Chondrocyte (in vitro differentiated cells): ENCODE measurements at regions not wholly inside any gene's neighbourhood (a gene's known extent, or its start where the extent isn't known, plus 50 kb on each side); places are given as distances from the start of the nearest gene placed in this dataset.

Source experiments
- DNase-seq: peaks from one replicate; pipeline ENCODE4 v3.0.0; 2021; ENCODE audit warnings: mixed read lengths, low spot score
- H3K27ac Mint-ChIP-seq: one replicate; pipeline ENCODE4 v1.8.0; 2021; ENCODE audit warnings: mild to moderate bottlenecking, moderate library complexity, mixed read lengths; ENCODE audit not compliant: unreplicated experiment
- H3K27me3 Mint-ChIP-seq: 2 replicates; pipeline ENCODE4 v1.8.0; 2021; ENCODE audit warnings: low read depth, mixed read lengths
- H3K36me3 Mint-ChIP-seq: 2 replicates; pipeline ENCODE4 v1.8.0; 2021; ENCODE audit warnings: low read depth, mixed read lengths
- H3K4me1 Mint-ChIP-seq: 2 replicates; pipeline ENCODE4 v1.8.0; 2021; ENCODE audit warnings: low read depth, mild to moderate bottlenecking, mixed read lengths
- H3K4me3 Mint-ChIP-seq: one replicate; pipeline ENCODE4 v1.8.0; 2021; ENCODE audit warnings: mild to moderate bottlenecking, moderate library complexity, mixed read lengths; ENCODE audit not compliant: unreplicated experiment
- H3K9me3 Mint-ChIP-seq: 2 replicates; pipeline ENCODE4 v1.8.0; 2021; ENCODE audit warnings: low read depth, mixed read lengths
- TF ChIP-seq, protein P1 (sequence below): fragments of 200-600 bp; sonication (generic); IDR thresholded peaks from 2 replicates; pipeline ENCODE4 v1.5.0; 2021; ENCODE audit warnings: antibody characterized with exemption, mild to moderate bottlenecking, moderate library complexity

DNA sequence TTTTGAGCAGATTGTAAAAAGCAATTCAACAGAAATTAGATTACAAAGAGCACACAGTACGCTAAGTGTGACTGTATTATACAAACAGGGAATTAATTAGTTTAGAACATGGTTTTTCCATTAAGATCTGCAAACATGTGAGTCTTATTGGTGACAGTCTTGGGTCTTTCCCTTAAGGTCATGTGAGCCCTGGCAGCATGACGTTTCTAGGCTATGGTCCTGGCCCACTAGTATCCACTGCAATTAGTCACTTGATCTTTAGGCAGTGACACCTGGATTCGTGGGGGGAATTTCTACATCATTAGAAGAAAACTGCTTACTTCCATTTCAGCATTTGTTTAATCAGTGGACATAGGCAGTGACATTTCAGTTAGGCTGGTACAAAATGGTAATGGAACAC, 360.2 kb upstream of the NR2F2 start:
- peaks cover 9% of the 10 kb centered on the region for H3K4me1 Mint-ChIP-seq
- DNase-seq, result no peak
- H3K4me3 Mint-ChIP-seq, result no peak overlapping the region
- no peaks in the 10 kb centered on the region for H3K27me3 Mint-ChIP-seq
- no peaks in the 10 kb centered on the region for H3K36me3 Mint-ChIP-seq
- H3K9me3 Mint-ChIP-seq, result peaks cover 5% of the 10 kb centered on the region
- H3K27ac Mint-ChIP-seq, result no peak overlapping the region
- TF ChIP-seq, protein P1, sequence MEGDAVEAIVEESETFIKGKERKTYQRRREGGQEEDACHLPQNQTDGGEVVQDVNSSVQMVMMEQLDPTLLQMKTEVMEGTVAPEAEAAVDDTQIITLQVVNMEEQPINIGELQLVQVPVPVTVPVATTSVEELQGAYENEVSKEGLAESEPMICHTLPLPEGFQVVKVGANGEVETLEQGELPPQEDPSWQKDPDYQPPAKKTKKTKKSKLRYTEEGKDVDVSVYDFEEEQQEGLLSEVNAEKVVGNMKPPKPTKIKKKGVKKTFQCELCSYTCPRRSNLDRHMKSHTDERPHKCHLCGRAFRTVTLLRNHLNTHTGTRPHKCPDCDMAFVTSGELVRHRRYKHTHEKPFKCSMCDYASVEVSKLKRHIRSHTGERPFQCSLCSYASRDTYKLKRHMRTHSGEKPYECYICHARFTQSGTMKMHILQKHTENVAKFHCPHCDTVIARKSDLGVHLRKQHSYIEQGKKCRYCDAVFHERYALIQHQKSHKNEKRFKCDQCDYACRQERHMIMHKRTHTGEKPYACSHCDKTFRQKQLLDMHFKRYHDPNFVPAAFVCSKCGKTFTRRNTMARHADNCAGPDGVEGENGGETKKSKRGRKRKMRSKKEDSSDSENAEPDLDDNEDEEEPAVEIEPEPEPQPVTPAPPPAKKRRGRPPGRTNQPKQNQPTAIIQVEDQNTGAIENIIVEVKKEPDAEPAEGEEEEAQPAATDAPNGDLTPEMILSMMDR, result no peak

DNA sequence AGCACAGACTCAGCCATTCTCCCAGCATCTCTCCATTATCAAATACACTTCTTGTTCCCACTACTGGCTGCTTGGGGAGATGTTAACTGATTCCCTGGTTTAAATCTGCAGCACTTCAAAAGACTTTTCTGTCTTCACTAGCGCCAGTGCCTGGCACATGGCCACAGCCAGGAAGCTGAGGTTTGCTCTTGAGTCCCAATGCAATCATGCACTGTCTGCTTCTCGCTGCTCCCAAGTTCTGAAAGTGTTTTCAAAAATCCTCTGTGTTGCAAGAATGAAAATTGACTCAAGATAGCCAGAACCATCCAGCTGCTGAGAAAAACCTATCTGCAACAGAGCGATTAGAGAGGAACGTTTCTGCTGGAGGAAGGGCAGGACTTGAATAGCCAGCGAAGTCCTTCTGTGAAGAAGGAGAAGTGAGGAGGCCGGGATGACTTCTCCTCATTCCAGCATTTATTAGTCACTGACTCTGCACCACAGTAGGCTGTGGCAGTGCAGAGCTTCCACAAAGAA, 358.4 kb upstream of the NR2F2 start:
- Mint-ChIP-seq H3K36me3 (no peaks in the 10 kb centered on the region), H3K9me3 (peaks cover 8% of the 10 kb centered on the region), H3K4me1 (peaks cover 9% of the 10 kb centered on the region), H3K4me3 (no peak overlapping the region), H3K27ac (no peak overlapping the region), H3K27me3 (no peaks in the 10 kb centered on the region)
- TF ChIP-seq, protein P1, result no peak
- DNase-seq, result no peak

DNA sequence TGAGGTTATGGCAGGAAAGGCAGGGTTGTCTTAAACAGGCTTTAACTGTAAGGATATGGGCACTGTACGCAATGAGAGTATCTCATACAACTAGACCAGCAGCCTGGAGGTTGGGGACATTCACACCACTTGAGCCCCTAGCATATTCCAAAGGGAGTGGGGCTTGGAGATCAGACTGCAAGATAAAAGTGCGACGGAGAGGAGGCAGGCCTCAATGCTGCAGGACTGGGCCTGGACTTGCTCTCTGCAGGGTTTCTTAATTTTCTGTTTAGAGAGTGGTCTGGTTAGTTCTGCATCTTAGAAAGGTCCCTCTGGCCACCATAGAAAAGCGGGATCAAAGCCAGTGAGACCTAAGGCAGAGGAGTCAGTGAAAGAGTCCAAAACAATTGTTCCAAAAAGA, 357.7 kb upstream of the NR2F2 start:
- Mint-ChIP-seq H3K4me3 (no peak overlapping the region), H3K9me3 (peaks cover 8% of the 10 kb centered on the region), H3K27me3 (no peaks in the 10 kb centered on the region), H3K36me3 (no peaks in the 10 kb centered on the region), H3K4me1 (peaks cover 9% of the 10 kb centered on the region), H3K27ac (no peak overlapping the region)
- no peak for DNase-seq
- TF ChIP-seq, protein P1, result no peak

- DNase-seq, result no peak
- H3K27me3 Mint-ChIP-seq, result no peaks in the 10 kb centered on the region
These were observed 356.8 kb upstream of the NR2F2 start for GRCh38 chr15:95973566-95974256.

GRCh38 chr15:95975212-95975611, 355.3 kb upstream of the NR2F2 start:
- DNase-seq, result no peak
- Mint-ChIP-seq H3K27ac (no peak overlapping the region), H3K4me1 (peaks cover 9% of the 10 kb centered on the region), H3K9me3 (peaks cover 8% of the 10 kb centered on the region), H3K36me3 (no peaks in the 10 kb centered on the region), H3K27me3 (no peaks in the 10 kb centered on the region), H3K4me3 (no peak overlapping the region)
- TF ChIP-seq, protein P1, result no peak

More at GRCh38 chr15:95973566-95974256, 356.8 kb upstream of the NR2F2 start:
- peaks cover 9% of the 10 kb centered on the region for H3K4me1 Mint-ChIP-seq
- no peaks in the 10 kb centered on the region for H3K36me3 Mint-ChIP-seq
- TF ChIP-seq, protein P1, result no peak
- H3K9me3 Mint-ChIP-seq, result peaks cover 8% of the 10 kb centered on the region
- no peak overlapping the region for H3K4me3 Mint-ChIP-seq
- H3K27ac Mint-ChIP-seq, result no peak overlapping the region
